GM19240 (cell line): ENCODE measurements at regions not wholly inside any gene's neighbourhood (a gene's known extent, or its start where the extent isn't known, plus 50 kb on each side); places are given as distances from the start of the nearest gene placed in this dataset.
A peak's percentile ranks its signal among the peaks of the same experiment; 100 is the strongest.
"Not testable (repeated sequence)": the region's sequence is repeated elsewhere in the genome, so short reads cannot be mapped to it uniquely, and the experiment has no call there.

Experiments
- DNase-seq: peaks from one replicate; pipeline ENCODE4 v3.0.0; 2011; ENCODE audit warnings: low spot score; ENCODE audit not compliant: insufficient read length

DNA sequence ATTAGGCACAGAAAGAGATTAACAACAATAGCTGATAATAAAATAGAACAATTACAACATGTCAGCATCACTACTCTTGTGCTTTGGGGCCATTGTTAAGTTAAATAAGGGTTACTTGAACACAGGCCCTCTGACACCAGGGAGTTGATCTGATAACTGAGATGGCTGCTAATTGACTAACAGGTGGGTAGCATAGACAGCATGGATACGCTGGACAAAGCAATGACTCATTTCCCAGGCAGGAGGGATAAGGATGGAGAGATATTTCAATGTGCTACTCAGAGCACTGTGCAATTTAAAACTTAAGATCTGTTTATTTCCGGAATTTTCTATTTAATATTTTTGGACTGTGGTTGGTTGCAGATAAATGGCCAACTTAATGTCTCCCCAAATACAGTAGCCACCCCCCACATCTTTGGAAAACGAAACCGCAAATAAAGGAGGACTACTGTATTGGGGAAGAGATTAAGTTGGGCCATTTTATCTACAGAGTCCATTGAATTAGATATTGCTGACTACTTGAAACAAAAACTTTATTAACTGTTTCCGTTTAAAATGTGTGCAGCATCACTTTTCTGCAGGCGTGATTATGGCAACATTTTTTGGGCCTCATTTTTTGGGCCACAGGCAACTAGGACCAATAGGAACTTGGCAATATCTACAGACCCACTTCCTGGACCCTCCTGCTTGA, 200.6 kb upstream of the KLF3 start:
- no peak for DNase-seq

- DNase-seq = no peak
Measured at GRCh38 chr4:38464328-38464727, 199.7 kb upstream of the KLF3 start.

DNA sequence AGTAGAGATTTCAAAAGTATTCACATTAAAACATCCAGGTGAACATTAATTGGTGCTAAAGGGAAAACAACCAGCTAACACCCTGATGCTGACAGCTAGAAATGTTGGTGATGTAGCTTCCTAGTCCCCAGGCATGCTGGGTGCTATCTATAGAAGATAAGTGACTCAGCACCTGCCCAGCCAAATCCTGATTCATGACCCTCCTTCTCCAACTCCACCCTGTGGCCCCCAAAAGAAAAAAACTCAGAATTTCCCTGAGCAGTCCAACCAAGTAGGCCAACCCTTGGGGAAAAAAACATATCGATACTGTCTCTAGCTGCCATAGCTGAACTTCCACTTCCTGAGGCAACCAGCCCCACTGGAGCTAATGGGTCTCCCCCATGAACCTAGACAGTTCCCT, 197.6 kb upstream of the KLF3 start:
- no peak for DNase-seq

- no peak for DNase-seq
Measured at GRCh38 chr4:38467296-38467695, 196.7 kb upstream of the KLF3 start.

- DNase-seq = no peak
Measured at GRCh38 chr4:38468339-38468866, 195.6 kb upstream of the KLF3 start.

DNA sequence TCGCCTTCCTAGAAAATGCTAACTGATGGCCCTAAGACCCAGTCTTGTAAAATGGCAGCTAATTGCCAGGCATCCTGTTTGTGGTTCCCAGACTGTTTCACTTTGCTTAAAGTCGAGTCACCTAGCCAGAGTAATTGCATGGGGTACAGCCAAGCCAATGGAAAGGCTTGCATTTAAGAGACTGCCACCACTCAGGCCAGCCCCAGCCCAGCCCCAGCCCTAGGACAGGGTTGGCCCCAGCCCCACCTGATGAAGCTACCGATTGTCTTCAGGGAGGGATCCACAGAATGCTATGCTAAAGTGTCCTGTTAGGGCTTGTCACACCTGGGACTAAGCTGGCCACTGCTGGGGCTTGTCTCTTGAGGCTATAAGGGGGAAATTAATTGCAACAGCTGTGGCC, 194.6 kb upstream of the KLF3 start:
- no peak for DNase-seq

GRCh38 chr4:38470735-38471262, 193.2 kb upstream of the KLF3 start:
- no peak for DNase-seq

DNA sequence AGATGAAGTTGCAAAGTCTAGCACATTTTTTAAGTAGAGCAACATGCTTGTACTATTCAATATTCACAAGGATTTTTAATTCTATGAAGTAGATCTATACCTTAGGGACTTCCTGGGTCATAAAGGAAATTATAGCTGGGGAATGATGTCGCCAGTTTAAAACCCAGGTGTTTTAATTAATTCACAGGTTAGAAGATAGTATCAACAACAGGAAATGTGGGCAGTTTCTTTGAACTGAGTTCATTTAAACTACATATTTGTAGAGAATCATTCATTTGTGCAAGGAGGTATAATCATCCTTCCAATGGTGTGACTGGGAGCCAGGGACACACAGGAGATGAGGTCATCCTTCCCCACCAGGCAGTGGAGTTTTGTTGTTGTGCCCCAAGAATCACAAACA, 181.3 kb upstream of the KLF3 start:
- no peak for DNase-seq

- not testable (repeated sequence) for DNase-seq
Measured at GRCh38 chr4:38483628-38484027, 180.4 kb upstream of the KLF3 start.

GRCh38 chr4:38489011-38489861, 174.8 kb upstream of the KLF3 start:
- DNase-seq = no peak

DNA sequence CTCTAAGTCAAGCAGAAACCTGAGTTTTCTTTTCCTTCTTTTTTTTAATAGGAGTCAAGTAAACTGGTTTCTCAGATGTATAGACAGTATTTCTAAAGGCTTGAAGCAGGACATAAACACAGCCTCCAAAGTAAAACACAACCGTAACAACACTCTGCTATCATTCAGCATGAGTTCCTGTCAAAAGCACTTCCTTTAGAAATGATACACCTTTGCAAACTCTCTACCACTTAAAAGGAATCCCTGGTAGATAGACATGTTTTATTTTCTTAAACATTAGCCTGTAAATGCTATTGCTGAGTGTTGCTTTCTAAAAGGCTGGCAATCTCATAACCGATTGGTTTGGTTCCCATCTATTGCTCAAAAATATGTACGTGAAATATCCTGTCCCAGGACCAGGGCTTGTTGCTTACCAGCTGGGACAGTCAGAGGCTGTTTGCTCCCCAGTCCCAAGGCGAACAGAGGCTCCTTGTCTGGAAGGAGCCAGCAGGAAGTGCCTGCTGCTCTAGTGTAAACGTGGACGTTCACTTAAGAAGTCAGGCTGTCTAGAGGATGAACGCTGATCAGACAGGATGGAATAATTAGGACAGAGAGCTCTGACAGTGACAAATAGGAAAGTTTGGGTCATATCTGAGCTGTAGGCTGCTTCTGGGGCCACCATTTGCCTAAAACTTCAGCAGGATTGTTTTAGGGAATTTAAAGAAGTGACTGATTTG, 173.9 kb upstream of the KLF3 start:
- no peak for DNase-seq

GRCh38 chr4:38490753-38491446, 173.1 kb upstream of the KLF3 start:
- no peak for DNase-seq

- no peak for DNase-seq
Measured at GRCh38 chr4:38491854-38492478, 172.0 kb upstream of the KLF3 start.

- no peak for DNase-seq
Measured at GRCh38 chr4:38493066-38493465, 170.9 kb upstream of the KLF3 start.

- no peak for DNase-seq
Measured at GRCh38 chr4:38495446-38495845, 168.6 kb upstream of the KLF3 start.

GRCh38 chr4:38497121-38497520, 166.9 kb upstream of the KLF3 start:
- DNase-seq = no peak

- no peak for DNase-seq
Measured at GRCh38 chr4:38499101-38499500, 164.9 kb upstream of the KLF3 start.

GRCh38 chr4:38500433-38500832, 163.6 kb upstream of the KLF3 start:
- DNase-seq = no peak

GRCh38 chr4:38501698-38502097, 162.3 kb upstream of the KLF3 start:
- DNase-seq = no peak

DNA sequence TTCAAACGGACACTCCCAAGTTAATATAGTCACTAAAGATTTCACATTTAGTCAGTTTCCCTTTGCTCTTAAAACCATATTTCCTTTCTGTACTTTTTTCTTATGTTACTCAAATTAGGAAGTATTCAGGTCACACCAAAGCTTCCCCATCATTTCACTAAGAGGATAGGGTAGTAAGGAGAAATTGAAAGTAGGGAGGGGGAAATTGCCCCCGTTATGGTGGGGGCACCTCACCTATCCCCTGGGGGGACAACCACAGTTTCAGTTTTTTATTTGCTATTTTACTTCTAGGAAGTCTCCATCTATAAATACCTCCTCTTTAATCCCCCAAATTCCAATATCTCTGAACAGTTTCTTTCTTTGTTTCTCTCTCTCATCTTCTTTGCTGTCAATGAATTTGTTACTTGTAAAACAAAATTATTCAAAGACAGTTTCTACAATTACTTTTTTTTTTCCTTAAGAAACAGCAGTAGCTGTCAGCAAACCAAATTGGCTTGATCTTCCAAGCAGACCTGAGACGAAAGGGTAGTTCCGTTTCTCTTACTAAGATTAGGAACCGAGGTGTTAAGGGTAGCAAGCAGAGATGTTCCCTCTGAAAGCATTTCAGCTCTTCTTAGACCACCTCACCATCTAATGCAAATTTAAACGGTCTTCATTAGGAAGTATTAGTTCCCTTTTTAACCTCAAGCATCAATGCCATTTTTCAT, 160.2 kb upstream of the KLF3 start:
- peak; percentile 20 for DNase-seq
